PFSK-1 (cell line): ENCODE measurements at regions not wholly inside any gene's neighbourhood (a gene's known extent, or its start where the extent isn't known, plus 50 kb on each side); places are given as distances from the start of the nearest gene placed in this dataset.

Source experiments
- TAF1 ChIP-seq: IDR thresholded peaks from 2 replicates; pipeline ENCODE4 v1.6.1; 2012; ENCODE audit warnings: low read length, control low read depth, borderline replicate concordance; ENCODE audit not compliant: insufficient read depth
- TF ChIP-seq, protein P1 (sequence below), 2 experiments: IDR thresholded peaks; 2 replicates each; pipeline versions ENCODE4 v1.6.1 to v1.8.0; 2011 to 2012; ENCODE audit warnings: low read depth in 2 of 2, low read length in 2 of 2, control low read depth in 1 of 2, inconsistent platforms in 1 of 2, mild to moderate bottlenecking in 1 of 2, moderate library complexity in 1 of 2; ENCODE audit not compliant: insufficient read depth in 1 of 2

DNA sequence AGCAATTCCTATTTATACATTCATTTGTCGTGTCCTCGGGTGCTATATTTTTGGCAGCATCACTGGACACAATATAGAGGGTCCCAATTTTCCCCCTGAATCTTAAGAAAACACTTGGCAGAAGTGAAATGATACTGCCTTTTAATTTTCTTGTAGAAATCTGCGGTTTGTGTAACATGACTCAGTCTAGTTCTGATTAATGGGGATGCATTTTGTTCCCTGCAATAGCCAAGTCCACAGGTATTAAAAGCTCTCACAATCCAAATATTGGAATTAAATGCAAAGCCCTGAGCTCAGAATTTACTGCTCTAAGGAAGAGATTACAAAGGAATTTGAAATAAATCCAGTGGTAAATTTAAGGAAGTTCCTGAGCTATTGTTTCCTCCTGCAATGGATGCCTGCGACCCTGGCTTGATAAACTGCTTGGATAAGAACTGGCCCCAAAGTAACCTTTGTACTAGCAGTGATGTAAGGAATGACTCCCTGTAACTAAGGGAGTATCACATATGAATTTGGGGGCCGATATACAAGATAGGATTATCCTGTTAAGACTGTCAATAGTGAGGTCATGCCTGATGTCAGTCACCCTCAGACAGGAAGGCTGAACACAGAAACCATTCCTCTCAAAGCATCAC lies 349.7 kb upstream of the C1orf87 start:
- TF ChIP-seq TAF1 = no peak
- TF ChIP-seq, protein P1, sequence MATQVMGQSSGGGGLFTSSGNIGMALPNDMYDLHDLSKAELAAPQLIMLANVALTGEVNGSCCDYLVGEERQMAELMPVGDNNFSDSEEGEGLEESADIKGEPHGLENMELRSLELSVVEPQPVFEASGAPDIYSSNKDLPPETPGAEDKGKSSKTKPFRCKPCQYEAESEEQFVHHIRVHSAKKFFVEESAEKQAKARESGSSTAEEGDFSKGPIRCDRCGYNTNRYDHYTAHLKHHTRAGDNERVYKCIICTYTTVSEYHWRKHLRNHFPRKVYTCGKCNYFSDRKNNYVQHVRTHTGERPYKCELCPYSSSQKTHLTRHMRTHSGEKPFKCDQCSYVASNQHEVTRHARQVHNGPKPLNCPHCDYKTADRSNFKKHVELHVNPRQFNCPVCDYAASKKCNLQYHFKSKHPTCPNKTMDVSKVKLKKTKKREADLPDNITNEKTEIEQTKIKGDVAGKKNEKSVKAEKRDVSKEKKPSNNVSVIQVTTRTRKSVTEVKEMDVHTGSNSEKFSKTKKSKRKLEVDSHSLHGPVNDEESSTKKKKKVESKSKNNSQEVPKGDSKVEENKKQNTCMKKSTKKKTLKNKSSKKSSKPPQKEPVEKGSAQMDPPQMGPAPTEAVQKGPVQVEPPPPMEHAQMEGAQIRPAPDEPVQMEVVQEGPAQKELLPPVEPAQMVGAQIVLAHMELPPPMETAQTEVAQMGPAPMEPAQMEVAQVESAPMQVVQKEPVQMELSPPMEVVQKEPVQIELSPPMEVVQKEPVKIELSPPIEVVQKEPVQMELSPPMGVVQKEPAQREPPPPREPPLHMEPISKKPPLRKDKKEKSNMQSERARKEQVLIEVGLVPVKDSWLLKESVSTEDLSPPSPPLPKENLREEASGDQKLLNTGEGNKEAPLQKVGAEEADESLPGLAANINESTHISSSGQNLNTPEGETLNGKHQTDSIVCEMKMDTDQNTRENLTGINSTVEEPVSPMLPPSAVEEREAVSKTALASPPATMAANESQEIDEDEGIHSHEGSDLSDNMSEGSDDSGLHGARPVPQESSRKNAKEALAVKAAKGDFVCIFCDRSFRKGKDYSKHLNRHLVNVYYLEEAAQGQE (IDR thresholded peaks at IDR 0.05; ENCODE audit: insufficient read depth in 1 of 2, low read depth in 2 of 2, low read length in 2 of 2) = no peak
